SJCRH30 (cell line): ENCODE measurements at regions not wholly inside any gene's neighbourhood (a gene's known extent, or its start where the extent isn't known, plus 50 kb on each side); places are given as distances from the start of the nearest gene placed in this dataset.

Experiments used
- DNase-seq, 2 experiments: peaks; one replicate each; pipeline ENCODE4 v3.0.0-alpha.2; 2015 to 2020
- H3K27ac ChIP-seq: fragments of 250-450 bp; sonication (Bioruptor Pico); 2 replicates; pipeline ENCODE4 v1.5.1; 2020; ENCODE audit warnings: mild to moderate bottlenecking, moderate library complexity
- H3K27me3 ChIP-seq: fragments of 250-450 bp; sonication (Bioruptor Pico); 2 replicates; pipeline ENCODE4 v1.5.1; 2020; ENCODE audit warnings: mild to moderate bottlenecking, moderate library complexity
- H3K36me3 ChIP-seq: fragments of 250-450 bp; sonication (Bioruptor Pico); 2 replicates; pipeline ENCODE4 v1.5.1; 2020; ENCODE audit warnings: mild to moderate bottlenecking, moderate library complexity
- H3K4me1 ChIP-seq: fragments of 250-450 bp; sonication (Bioruptor Pico); 2 replicates; pipeline ENCODE4 v1.5.1; 2020; ENCODE audit warnings: mild to moderate bottlenecking, moderate library complexity
- H3K4me3 ChIP-seq: fragments of 250-450 bp; sonication (Bioruptor Pico); 2 replicates; pipeline ENCODE4 v1.5.1; 2020; ENCODE audit warnings: mild to moderate bottlenecking, moderate library complexity
- H3K9me3 ChIP-seq: fragments of 250-450 bp; sonication (Bioruptor Pico); replicated peaks from 2 replicates; pipeline ENCODE4 v1.5.1; 2020; ENCODE audit warnings: mild to moderate bottlenecking, moderate library complexity

DNA sequence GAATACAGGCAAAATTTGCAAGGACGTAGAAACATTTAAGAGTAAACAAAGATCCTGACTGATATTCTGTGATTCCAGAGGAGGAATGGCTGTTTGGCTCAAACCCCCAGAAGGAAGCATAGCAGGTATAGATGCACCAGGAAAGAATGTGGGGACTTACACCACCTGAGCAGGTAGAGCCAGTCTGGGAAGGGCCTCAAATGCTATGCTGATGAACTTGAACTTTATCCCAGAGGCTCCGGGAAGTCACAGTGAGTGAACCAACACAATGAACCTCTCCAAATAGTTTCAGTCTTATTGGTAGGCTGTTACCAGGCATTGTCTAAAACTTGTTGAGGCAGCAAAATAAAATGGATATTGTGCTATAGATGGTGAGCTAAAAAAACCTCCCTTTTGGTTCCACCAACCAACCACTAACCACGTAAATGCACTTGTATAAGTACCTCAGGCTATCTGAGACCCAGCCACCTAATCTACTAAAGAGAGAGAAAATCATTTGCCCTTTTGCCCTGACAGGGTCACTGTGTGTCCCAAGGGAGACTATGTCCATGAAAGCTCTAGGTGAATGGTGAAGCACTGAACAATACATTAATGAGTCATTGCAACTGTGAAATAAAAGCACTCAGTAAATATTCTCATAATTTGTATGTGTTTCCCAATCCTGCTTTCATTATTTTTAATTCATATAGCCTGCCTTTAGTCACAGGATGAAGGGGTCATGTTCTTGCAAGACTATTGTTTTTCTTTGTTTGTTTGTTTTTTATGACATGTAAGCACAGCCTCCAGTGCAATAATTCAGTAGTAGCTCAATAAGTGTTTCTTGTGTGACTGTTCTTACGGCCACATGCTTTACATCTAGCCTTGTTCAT, 911.6 kb downstream of the EPHA4 start:
- H3K4me1 ChIP-seq, result no peaks in the 10 kb centered on the region
- H3K27me3 ChIP-seq, result no peaks in the 10 kb centered on the region
- H3K4me3 ChIP-seq, result no peak overlapping the region
- DNase-seq, result no peak
- H3K36me3 ChIP-seq, result no peaks in the 10 kb centered on the region
- no peaks in the 10 kb centered on the region for H3K9me3 ChIP-seq
- no peak overlapping the region for H3K27ac ChIP-seq

GRCh38 chr2:220662431-220662830, 909.7 kb downstream of the EPHA4 start:
- no peaks in the 10 kb centered on the region for H3K4me1 ChIP-seq
- H3K9me3 ChIP-seq, result no peaks in the 10 kb centered on the region
- H3K4me3 ChIP-seq, result no peak overlapping the region
- H3K27me3 ChIP-seq, result no peaks in the 10 kb centered on the region
- no peak for DNase-seq
- H3K27ac ChIP-seq, result no peak overlapping the region
- no peaks in the 10 kb centered on the region for H3K36me3 ChIP-seq

GRCh38 chr2:220663065-220663464, 909.0 kb downstream of the EPHA4 start:
- DNase-seq, result no peak
- no peak overlapping the region for H3K27ac ChIP-seq
- no peak overlapping the region for H3K4me3 ChIP-seq
- no peaks in the 10 kb centered on the region for H3K36me3 ChIP-seq
- no peaks in the 10 kb centered on the region for H3K27me3 ChIP-seq
- no peaks in the 10 kb centered on the region for H3K4me1 ChIP-seq
- no peaks in the 10 kb centered on the region for H3K9me3 ChIP-seq

GRCh38 chr2:220664272-220665107, 907.6 kb downstream of the EPHA4 start:
- no peaks in the 10 kb centered on the region for H3K36me3 ChIP-seq
- DNase-seq, result no peak
- no peak overlapping the region for H3K27ac ChIP-seq
- no peaks in the 10 kb centered on the region for H3K27me3 ChIP-seq
- H3K4me1 ChIP-seq, result no peaks in the 10 kb centered on the region
- no peaks in the 10 kb centered on the region for H3K9me3 ChIP-seq
- no peak overlapping the region for H3K4me3 ChIP-seq

- no peak overlapping the region for H3K27ac ChIP-seq
- no peaks in the 10 kb centered on the region for H3K36me3 ChIP-seq
- H3K4me3 ChIP-seq, result no peak overlapping the region
- DNase-seq, result no peak
- no peaks in the 10 kb centered on the region for H3K27me3 ChIP-seq
- H3K4me1 ChIP-seq, result no peaks in the 10 kb centered on the region
- no peaks in the 10 kb centered on the region for H3K9me3 ChIP-seq
Measured at GRCh38 chr2:220665108-220665471, 907.0 kb downstream of the EPHA4 start.

DNA sequence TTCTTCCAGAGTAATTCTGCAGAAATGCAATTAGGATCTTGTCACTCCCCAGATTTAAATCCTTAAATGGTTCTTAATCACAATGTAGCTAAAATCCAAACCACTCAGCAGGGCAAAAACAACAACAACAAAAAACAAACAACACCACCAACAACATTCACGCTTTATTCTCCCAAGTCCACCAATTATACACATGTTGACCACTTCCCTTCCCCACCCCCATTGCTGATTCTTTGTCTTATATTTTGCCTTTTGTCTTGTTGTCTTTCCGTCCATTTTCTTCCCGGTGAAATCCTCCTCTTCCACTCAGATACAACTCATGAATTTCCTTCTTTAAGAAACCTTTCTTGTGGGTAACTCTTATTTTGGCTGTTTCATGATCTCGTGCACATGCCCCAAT, 902.8 kb downstream of the EPHA4 start:
- Histone ChIP-seq H3K27ac (no peak overlapping the region), H3K27me3 (no peaks in the 10 kb centered on the region), H3K9me3 (no peaks in the 10 kb centered on the region), H3K36me3 (no peaks in the 10 kb centered on the region), H3K4me1 (no peaks in the 10 kb centered on the region), H3K4me3 (no peak overlapping the region)
- no peak for DNase-seq

DNA sequence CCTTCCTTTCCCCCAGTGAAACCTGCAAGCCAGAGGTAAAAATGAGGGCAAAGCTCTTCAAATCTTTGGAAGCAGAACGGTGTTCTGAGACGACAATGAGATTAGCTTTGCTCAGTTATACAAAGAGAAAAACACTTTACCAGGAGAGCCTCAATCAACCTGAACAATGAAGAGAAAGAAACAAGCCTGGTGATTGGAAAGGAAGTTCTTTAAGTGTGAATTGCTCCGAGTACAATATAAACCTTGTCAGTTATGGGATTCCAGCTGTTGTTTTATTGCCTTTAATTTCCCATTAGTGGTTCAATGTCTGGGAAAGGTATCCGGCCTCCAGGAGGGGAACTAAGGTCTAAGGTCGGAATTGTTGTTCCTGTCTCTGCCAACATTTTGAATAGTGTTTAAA, 901.6 kb downstream of the EPHA4 start:
- Histone ChIP-seq H3K4me1 (no peaks in the 10 kb centered on the region), H3K9me3 (no peaks in the 10 kb centered on the region), H3K36me3 (no peaks in the 10 kb centered on the region)

DNA sequence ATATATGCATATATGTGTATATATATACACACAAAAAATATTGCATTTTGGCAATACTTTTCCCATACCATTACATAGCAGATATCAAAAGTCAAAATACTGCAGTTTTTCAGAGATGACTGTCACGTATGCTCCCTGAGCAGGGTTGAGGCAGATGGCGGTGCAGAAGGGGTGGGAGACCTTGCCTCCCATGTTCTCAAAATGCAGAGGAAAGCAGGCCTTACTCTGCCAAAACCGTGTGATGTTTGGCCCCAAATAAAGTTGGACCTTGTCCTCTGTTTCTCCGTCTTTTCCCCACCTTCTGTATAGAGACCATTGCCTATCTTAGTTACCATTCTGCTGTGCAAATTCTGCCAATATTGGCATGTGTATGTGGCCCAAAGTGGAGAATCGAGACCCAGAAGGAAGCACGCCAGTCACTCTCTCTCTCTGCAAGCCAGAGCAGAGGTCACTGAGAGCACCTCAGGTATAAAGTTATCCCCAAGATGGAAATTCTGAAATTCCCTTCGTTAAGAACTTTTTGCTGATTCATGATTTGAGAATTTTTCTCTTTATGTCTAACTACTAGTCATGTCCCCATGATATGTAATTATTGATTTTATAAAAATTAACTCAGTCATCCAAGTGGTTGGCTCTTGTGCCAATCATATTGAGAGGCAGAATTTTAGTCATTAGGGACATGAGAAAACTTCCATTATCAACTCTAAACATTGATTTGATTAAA, 898.8 kb downstream of the EPHA4 start:
- DNase-seq, result no peak

More for the DNA sequence above, 901.6 kb downstream of the EPHA4 start:
- no peak for DNase-seq
- no peak overlapping the region for H3K4me3 ChIP-seq
- no peaks in the 10 kb centered on the region for H3K27me3 ChIP-seq
- no peak overlapping the region for H3K27ac ChIP-seq

GRCh38 chr2:220674033-220674432, 898.1 kb downstream of the EPHA4 start:
- Histone ChIP-seq H3K36me3 (no peaks in the 10 kb centered on the region), H3K4me3 (no peak overlapping the region), H3K27me3 (no peaks in the 10 kb centered on the region), H3K9me3 (no peaks in the 10 kb centered on the region), H3K27ac (no peak overlapping the region), H3K4me1 (no peaks in the 10 kb centered on the region)
- DNase-seq, result no peak

More for the DNA sequence above, 898.8 kb downstream of the EPHA4 start:
- Histone ChIP-seq H3K27ac (no peak overlapping the region), H3K36me3 (no peaks in the 10 kb centered on the region), H3K27me3 (no peaks in the 10 kb centered on the region), H3K4me1 (no peaks in the 10 kb centered on the region), H3K4me3 (no peak overlapping the region), H3K9me3 (no peaks in the 10 kb centered on the region)

- H3K27me3 ChIP-seq, result no peaks in the 10 kb centered on the region
- no peak overlapping the region for H3K27ac ChIP-seq
- H3K4me1 ChIP-seq, result no peaks in the 10 kb centered on the region
- no peaks in the 10 kb centered on the region for H3K36me3 ChIP-seq
- no peak overlapping the region for H3K4me3 ChIP-seq
- H3K9me3 ChIP-seq, result no peaks in the 10 kb centered on the region
- no peak for DNase-seq
Measured at GRCh38 chr2:220676695-220677094, 895.4 kb downstream of the EPHA4 start.

DNA sequence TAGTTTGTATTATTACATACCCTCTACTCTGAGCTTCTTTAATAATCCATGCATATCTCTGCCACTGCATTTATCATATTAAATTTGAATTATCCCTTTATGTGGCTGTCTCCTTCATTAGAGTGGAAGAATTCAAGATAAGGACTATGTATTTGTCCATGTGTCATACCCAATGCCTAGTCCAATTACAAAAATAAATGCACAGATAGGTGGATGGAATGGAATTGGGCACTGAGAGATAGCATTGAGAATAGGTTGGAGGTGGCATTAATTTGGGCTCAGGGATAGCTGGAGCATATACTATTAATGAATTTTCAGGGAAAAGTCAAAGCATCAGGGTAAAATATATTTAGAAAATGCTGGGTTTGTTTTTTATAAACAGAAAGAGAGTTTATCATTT, 893.2 kb downstream of the EPHA4 start:
- Histone ChIP-seq H3K4me3 (no peak overlapping the region), H3K27ac (no peak overlapping the region), H3K27me3 (no peaks in the 10 kb centered on the region), H3K4me1 (no peaks in the 10 kb centered on the region), H3K9me3 (no peaks in the 10 kb centered on the region), H3K36me3 (no peaks in the 10 kb centered on the region)
- DNase-seq, result no peak

GRCh38 chr2:220682616-220683015, 889.5 kb downstream of the EPHA4 start:
- Histone ChIP-seq H3K27me3 (no peaks in the 10 kb centered on the region), H3K4me1 (no peaks in the 10 kb centered on the region), H3K9me3 (no peaks in the 10 kb centered on the region), H3K4me3 (no peak overlapping the region), H3K27ac (no peak overlapping the region), H3K36me3 (no peaks in the 10 kb centered on the region)
- DNase-seq, result no peak

DNA sequence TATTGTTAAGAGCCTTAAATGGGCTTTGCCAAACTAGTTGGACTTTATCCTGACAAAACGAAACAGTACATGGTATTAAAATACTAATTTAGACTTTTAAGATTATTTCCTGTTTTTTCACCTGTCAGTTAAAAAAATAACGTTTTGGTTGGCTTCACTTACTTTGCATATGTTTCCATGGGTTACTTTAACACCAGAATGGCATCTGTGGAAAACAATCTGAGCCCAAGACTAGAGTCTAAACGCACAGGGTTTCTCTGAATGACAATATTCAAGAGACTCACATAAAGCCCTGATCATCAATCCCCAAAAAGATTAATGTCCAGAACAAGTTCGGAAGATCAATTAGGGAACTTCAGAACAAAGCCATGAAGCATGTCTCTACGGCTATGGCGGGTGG, 888.0 kb downstream of the EPHA4 start:
- no peak overlapping the region for H3K4me3 ChIP-seq
- no peaks in the 10 kb centered on the region for H3K27me3 ChIP-seq
- DNase-seq, result no peak
- H3K9me3 ChIP-seq, result no peaks in the 10 kb centered on the region
- H3K27ac ChIP-seq, result no peak overlapping the region
- H3K4me1 ChIP-seq, result no peaks in the 10 kb centered on the region
- H3K36me3 ChIP-seq, result no peaks in the 10 kb centered on the region

DNA sequence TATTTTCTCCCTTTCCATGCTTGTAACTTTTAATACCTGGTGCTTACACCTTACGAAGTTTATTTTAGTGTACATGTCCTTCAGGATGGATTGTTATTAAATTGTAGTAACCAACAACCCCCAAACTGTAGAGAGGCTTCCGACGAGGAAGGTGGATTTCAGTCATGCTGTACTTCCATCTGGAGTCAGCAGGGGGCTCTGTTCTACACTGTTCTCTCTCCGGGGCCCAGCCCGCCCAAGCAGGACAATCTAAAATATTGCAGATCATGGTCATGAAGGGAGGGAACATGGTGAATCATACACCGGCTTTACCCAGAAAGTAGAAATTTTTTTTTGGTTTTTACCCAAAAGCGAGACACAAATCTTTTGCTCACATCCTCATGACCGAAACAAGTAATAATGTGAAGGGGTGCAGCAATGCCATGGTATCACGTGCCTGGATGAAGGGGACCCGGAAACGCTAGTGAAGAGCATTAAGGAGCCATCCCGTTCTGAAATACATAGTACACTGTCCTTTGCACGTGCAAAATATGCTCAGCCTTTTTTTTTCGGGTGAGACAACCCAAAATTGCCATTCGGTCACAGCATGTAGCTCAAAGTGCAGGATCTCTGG, 884.8 kb downstream of the EPHA4 start:
- no peaks in the 10 kb centered on the region; the same call in 1 of the 2 replicates for H3K36me3 ChIP-seq
- no peaks in the 10 kb centered on the region for H3K9me3 ChIP-seq

More for the DNA sequence above, 884.8 kb downstream of the EPHA4 start:
- Histone ChIP-seq H3K4me1 (no peaks in the 10 kb centered on the region), H3K27ac (no peak overlapping the region), H3K27me3 (no peaks in the 10 kb centered on the region), H3K4me3 (no peak overlapping the region)
- peak; percentile 41 to 71 for DNase-seq
